Neuron (in vitro differentiated cells): ENCODE measurements at regions not wholly inside any gene's neighbourhood (a gene's known extent, or its start where the extent isn't known, plus 50 kb on each side); places are given as distances from the start of the nearest gene placed in this dataset.
"Not testable (repeated sequence)": the region's sequence is repeated elsewhere in the genome, so short reads cannot be mapped to it uniquely, and the experiment has no call there.

Experiments used
- H2AFZ ChIP-seq: one replicate; pipeline ENCODE4 v1.6.1; 2013; ENCODE audit warnings: low read depth, mild to moderate bottlenecking, inconsistent platforms, low read length, moderate library complexity
- H3K27me3 ChIP-seq: one replicate; pipeline ENCODE4 v1.6.1; 2013; ENCODE audit warnings: low read length; ENCODE audit not compliant: insufficient read depth
- H3K36me3 ChIP-seq: one replicate; pipeline ENCODE4 v1.6.1; 2013; ENCODE audit warnings: low read length; ENCODE audit not compliant: insufficient read depth
- H3K4me1 ChIP-seq: one replicate; pipeline ENCODE4 v1.6.1; 2013; ENCODE audit warnings: low read length; ENCODE audit not compliant: insufficient read depth
- H3K4me3 ChIP-seq: 2 replicates; pipeline ENCODE4 v1.5.1; 2013; ENCODE audit warnings: mild to moderate bottlenecking, low read length, moderate library complexity
- H3K9me3 ChIP-seq: one replicate; pipeline ENCODE4 v1.6.1; 2013; ENCODE audit warnings: low read length

DNA sequence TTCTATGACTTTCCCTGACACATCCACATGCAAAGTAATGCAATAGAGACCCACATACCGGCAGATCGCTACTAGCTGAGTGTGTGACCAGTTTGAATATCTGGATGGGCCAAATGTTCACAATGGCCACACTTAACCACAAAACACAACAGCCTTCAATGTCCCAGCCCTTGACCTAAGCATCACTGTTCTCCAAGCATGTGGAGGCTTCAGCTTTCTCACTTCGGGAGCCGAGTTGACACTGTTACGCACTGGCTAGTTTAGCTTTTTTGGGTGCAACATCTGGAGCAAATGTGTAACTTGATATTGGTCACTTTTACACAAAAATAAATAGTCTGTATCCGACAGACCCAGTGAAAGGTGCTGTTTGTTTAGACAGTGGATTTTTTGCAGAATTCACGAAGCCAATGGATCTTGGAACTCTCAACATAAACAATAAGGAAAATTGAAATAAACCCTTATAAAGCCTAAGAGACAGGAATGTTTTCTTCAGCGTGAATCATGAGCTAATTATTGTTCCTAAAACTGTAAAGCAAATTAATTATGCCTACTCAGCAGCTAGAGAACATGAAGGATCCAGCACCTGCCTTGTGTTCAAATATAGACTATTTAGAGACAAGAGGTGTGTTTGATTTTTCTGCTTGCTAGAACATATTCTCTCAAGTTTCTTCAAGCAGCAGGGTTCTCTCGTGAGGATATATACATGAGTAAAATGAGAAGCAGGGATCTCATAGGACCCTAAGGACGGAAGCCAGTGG is 117.6 kb upstream of the JCAD start:
- H3K4me3 ChIP-seq, result no peak overlapping the region
- no peaks in the 10 kb centered on the region for H3K27me3 ChIP-seq
- H3K36me3 ChIP-seq, result no peaks in the 10 kb centered on the region
- H3K9me3 ChIP-seq, result no peaks in the 10 kb centered on the region
- peaks cover 3% of the 10 kb centered on the region for H3K4me1 ChIP-seq
- no peak overlapping the region for H2AFZ ChIP-seq

DNA sequence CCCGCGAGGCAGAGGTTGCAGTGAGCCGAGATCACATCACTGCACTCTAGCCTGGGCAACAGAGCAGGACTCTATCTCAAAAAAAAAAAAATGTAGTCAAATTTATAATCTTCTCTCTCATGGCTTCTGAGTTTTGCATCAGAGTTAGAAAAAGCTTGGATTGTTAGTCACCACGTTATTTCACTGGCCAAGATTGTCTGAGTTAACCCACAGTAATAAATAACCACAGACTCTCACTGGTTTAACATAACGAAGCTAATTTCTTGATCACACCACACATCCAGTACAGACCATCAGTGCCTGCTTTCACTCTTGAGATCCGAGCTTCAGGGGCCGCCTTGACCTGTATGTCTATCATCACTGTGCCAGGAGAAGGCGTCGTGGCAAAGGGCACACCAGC is 116.8 kb upstream of the JCAD start:
- peaks cover 3% of the 10 kb centered on the region for H3K4me1 ChIP-seq
- no peaks in the 10 kb centered on the region for H3K27me3 ChIP-seq
- no peaks in the 10 kb centered on the region for H3K36me3 ChIP-seq
- H3K9me3 ChIP-seq, result no peaks in the 10 kb centered on the region
- H2AFZ ChIP-seq, result no peak overlapping the region
- no peak overlapping the region for H3K4me3 ChIP-seq

DNA sequence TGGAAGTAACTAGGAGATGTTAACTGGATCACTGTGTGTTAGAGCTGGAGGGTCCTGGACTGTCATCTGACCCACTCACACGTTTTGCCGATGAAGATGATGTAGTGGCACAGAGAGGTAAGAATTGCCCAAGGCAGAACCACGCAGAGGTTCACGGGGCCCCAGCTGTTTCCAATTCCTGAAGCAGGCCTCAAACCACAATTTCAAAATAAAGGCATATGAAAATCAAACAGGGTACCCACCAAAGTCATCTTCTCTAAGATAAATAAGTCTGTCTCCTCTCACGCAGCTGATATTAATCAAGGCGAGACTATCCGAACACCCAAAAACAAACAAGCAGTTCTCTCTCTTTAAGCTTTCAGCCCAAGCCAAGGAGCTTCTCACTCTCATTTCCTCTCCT is 113.3 kb upstream of the JCAD start:
- Histone ChIP-seq H3K27me3 (no peaks in the 10 kb centered on the region), H2AFZ (no peak overlapping the region), H3K4me1 (no peaks in the 10 kb centered on the region)

DNA sequence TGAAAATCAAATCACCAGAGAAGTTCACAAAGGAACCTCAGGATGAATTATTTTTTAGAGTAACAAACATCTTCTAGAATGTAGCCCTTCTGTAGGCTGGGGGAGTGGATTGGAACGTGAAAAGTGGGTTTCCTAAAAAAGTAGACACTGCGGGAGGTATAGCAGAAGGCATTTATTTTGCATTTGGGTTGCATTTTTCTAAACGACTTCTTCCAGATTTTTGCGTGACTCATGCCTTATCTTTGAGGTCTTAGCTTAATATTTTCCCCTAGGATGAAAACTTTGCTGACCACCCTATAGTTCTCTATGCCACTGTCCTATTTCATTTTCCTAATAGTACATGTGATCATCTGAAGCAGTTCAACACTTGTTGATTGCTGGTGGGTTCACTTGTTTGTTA is 112.7 kb upstream of the JCAD start:
- H3K36me3 ChIP-seq, result no peaks in the 10 kb centered on the region
- H3K4me1 ChIP-seq, result no peaks in the 10 kb centered on the region
- H3K27me3 ChIP-seq, result no peaks in the 10 kb centered on the region
- no peaks in the 10 kb centered on the region for H3K9me3 ChIP-seq
- no peak overlapping the region for H3K4me3 ChIP-seq
- no peak overlapping the region for H2AFZ ChIP-seq

More for the DNA sequence above, 113.3 kb upstream of the JCAD start:
- Histone ChIP-seq H3K36me3 (no peaks in the 10 kb centered on the region), H3K4me3 (no peak overlapping the region), H3K9me3 (no peaks in the 10 kb centered on the region)

DNA sequence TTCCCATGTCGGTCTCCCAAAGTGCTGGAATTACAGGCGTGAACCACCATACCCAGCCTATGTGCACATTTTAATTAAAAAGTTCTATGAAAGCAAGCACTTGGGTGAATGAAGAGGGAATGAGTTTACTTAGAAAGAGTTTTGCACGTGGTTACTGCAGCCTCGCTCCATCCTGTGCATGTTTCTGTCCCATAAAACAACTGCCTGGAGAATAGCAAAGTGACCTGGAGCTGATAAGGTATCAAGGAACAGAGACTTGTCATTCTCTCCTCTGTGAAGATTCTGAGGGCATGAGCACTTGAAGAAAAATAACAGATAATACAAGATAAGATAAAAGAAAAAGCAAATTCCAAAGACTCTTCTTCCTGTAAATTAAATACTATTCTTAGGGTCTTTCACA is 112.2 kb upstream of the JCAD start:
- H3K36me3 ChIP-seq, result no peaks in the 10 kb centered on the region
- H3K9me3 ChIP-seq, result no peaks in the 10 kb centered on the region
- H3K4me3 ChIP-seq, result no peak overlapping the region
- H2AFZ ChIP-seq, result no peak overlapping the region
- no peaks in the 10 kb centered on the region for H3K4me1 ChIP-seq
- H3K27me3 ChIP-seq, result no peaks in the 10 kb centered on the region

DNA sequence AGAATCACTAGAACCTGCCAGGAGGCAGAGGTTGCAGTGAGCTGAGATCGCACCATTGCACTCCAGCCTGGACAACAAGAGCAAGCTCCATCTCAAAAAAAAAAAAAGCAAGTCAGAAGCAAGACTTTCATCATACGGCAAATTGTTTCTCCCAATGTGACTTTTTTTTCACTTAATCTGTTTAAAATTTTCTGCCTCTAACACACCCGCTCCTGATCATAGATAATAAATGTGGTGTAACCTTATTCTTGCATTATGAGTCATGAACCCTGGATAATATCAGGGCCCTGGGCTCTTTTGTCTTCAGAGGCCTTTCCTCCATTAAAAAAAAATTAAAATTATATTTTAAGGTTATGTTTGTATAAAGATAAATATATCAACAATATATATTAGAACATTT is 111.4 kb upstream of the JCAD start:
- H3K4me3 ChIP-seq, result no peak overlapping the region
- H3K9me3 ChIP-seq, result no peaks in the 10 kb centered on the region
- H3K36me3 ChIP-seq, result no peaks in the 10 kb centered on the region
- H3K27me3 ChIP-seq, result no peaks in the 10 kb centered on the region
- no peaks in the 10 kb centered on the region for H3K4me1 ChIP-seq
- no peak overlapping the region for H2AFZ ChIP-seq

DNA sequence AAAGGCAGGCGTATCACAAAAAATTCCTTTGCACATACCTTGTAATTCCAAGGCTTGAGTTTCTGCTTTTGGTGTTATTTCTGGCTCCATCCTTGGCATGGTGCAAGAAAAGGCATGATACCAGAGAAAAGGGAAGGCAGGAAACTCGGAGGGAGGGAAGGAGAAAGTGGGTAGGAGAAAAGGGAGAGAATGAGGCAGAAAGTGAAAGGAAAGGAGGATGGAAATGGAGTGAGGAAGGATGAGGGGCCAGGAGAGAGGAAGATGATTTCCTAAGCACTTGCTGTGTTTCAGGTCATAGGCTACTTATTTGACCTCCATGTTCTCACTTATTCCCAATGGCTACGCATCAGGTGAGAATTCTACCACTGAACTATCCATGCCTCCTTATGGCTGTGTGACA is 110.8 kb upstream of the JCAD start:
- no peaks in the 10 kb centered on the region for H3K36me3 ChIP-seq
- no peaks in the 10 kb centered on the region for H3K9me3 ChIP-seq
- H2AFZ ChIP-seq, result no peak overlapping the region
- H3K4me3 ChIP-seq, result no peak overlapping the region
- H3K4me1 ChIP-seq, result no peaks in the 10 kb centered on the region
- no peaks in the 10 kb centered on the region for H3K27me3 ChIP-seq

DNA sequence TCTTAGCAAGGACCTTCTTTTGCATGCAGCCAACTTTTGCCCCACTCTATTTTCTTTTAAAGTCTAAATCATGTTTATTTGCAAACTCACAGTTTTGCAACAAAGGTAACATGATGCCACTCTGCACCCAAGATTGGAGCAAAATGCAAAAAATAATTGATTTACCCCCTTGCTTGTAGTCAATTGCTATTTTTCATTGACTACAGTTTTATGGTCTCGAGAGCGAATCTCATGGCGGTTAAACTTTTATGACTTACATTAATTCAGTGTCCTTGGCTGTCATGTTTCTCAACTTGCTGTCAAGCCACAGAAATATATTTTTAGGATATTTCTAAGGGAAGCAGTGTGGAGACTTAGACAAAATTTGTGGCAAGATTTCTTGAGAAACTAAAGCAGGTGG is 110.0 kb upstream of the JCAD start:
- no peak overlapping the region for H3K4me3 ChIP-seq
- no peaks in the 10 kb centered on the region for H3K4me1 ChIP-seq
- H3K36me3 ChIP-seq, result no peaks in the 10 kb centered on the region
- no peak overlapping the region for H2AFZ ChIP-seq
- no peaks in the 10 kb centered on the region for H3K27me3 ChIP-seq
- no peaks in the 10 kb centered on the region for H3K9me3 ChIP-seq

DNA sequence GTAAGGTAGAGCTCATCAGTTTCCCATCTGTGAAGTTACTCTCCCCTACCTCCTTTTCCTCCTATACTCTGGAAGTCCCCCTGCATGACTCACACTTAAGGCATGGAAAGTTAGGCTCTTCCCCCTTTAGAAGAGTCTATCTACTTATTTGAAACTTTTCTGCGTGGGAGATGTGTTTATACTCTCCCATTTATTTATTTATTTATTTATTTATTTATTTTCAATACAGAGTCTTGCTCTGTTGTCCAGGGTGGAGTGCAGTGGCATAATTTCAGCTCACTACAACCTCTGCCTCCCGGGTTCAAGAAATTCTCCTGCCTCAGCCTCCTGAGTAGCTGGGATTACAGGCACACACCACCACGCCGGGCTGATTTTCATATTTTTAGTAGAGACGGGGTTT is 107.5 kb upstream of the JCAD start:
- H2AFZ ChIP-seq, result no peak overlapping the region
- no peaks in the 10 kb centered on the region for H3K4me1 ChIP-seq
- H3K36me3 ChIP-seq, result no peaks in the 10 kb centered on the region
- no peaks in the 10 kb centered on the region for H3K27me3 ChIP-seq
- H3K4me3 ChIP-seq, result no peak overlapping the region
- no peaks in the 10 kb centered on the region for H3K9me3 ChIP-seq

DNA sequence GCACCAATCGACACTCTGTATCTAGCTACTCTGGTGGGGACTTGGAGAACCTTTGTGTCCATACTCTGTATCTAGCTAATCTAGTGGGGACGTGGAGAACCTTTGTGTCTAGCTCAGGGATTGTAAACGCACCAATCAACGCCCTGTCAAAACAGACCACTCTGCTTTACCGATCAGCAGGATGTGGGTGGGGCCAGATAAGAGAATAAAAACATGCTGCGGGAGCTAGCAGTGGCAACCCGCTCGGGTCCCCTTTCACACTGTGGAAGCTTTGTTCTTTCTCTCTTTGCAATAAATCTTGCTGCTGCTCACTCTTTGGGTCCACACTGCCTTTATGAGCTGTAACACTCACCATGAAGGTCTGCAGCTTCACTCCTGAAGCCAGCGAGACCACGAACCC is 104.0 kb upstream of the JCAD start:
- H2AFZ ChIP-seq, H3K27me3 ChIP-seq, H3K9me3 ChIP-seq, H3K36me3 ChIP-seq, H3K4me3 ChIP-seq: not testable (repeated sequence)
- peaks cover 13% of the 10 kb centered on the region for H3K4me1 ChIP-seq

DNA sequence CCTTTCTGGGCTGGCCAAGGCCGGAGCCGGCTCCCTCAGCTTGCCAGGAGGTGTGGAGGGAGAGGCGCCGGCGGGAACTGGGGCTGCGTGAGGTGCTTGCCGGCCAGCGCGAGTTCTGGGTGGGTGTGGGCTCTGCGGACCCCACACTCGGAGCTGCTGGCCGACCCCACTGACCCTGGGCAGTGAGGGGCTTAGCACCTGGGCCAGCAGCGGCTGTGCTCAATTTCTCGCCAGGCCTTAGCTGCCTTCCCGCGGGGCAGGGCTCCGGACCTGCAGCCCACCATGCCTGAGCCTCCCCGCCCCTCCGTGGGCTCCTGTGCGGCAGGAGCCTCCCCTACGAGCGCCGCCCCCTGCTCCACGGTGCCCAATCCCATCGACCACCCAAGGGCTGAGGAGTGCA is 103.4 kb upstream of the JCAD start:
- H3K4me3 ChIP-seq, H2AFZ ChIP-seq, H3K9me3 ChIP-seq, H3K27me3 ChIP-seq, H3K36me3 ChIP-seq: not testable (repeated sequence)
- peaks cover 13% of the 10 kb centered on the region for H3K4me1 ChIP-seq

DNA sequence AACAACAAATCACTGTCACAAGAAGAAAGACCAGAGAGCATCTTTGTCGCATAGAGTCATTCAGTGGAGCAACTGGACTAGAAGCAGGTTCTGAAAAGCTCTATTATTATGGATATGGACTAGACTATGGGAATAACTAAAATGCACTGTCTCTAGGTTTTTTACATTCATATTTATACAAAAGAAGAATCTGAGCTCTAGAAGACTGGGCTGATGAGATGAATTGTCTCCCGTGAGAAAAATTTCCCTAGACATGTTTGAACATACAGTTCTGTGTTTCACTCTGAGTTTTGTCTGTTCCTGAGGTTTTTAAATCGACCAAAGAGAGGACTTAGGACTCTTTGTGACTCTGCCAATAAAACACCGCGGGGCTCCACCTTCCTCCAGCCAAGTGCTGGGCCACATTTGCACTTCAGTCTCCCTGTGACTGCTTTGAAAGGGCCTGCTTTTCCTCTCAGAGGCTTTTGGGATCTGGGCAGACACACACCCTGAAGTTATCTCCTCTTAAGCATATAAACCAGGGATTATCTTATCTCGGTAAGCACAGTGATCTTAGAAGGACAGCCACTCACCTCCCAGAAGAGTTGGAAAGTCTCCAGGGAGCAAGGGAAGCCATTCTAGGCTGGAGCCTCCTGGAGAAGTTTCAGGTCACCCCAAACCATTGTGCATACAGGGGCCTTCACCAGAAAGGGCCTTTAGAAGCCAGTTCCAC is 101.0 kb upstream of the JCAD start:
- Histone ChIP-seq H3K27me3 (no peaks in the 10 kb centered on the region), H3K4me3 (no peak overlapping the region), H3K36me3 (no peaks in the 10 kb centered on the region), H3K9me3 (no peaks in the 10 kb centered on the region), H3K4me1 (peaks cover 16% of the 10 kb centered on the region), H2AFZ (peak overlapping the region; percentile 17)

DNA sequence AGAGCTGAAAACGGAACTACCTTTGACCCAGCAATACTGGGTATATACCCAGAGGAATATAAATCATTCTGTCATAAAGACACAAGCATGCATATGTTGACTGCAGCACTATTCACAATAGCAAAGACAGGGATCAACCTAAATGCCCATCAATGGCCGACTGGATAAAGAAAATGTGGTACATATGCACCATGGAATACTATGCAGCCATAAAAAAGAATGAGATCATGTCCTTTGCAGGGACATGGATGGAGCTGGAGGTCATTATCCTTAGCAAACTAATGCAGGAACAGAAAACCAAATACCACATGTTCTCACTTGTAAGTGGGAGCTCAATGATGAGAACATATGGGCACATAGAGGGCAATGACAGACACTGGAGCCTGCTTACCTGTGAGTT is 100.2 kb upstream of the JCAD start:
- H3K27me3 ChIP-seq, H3K9me3 ChIP-seq, H3K4me3 ChIP-seq, H3K36me3 ChIP-seq, H2AFZ ChIP-seq: not testable (repeated sequence)
- peaks cover 20% of the 10 kb centered on the region for H3K4me1 ChIP-seq
